ENCODE measurements at regions not wholly inside any gene's neighbourhood (a gene's known extent, or its start where the extent isn't known, plus 50 kb on each side); places are given as distances from the start of the nearest gene placed in this dataset.

DNA sequence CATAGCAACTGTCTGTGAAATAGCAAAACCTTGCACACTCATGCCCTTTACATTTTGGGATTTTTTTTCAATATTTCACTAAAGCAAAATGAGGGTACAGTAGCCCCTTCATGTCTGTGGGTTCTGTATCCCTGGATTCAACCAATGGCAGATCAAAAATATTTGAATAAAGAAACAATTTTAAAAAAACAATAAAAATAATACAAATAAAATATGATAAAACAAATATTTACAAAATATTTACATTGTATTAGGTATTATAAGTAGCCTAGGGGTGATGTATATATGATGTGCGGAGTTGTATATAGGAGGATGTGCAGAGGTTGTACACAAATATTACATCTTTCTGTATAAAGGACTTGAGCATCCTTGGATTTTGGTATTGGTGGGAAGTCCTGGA is 67.3 kb upstream of the CDH10 start:
- H3K4me3 ChIP-seq (ENCODE audit: low read depth, low read length): no peak overlapping the region
- TF ChIP-seq, protein P1, sequence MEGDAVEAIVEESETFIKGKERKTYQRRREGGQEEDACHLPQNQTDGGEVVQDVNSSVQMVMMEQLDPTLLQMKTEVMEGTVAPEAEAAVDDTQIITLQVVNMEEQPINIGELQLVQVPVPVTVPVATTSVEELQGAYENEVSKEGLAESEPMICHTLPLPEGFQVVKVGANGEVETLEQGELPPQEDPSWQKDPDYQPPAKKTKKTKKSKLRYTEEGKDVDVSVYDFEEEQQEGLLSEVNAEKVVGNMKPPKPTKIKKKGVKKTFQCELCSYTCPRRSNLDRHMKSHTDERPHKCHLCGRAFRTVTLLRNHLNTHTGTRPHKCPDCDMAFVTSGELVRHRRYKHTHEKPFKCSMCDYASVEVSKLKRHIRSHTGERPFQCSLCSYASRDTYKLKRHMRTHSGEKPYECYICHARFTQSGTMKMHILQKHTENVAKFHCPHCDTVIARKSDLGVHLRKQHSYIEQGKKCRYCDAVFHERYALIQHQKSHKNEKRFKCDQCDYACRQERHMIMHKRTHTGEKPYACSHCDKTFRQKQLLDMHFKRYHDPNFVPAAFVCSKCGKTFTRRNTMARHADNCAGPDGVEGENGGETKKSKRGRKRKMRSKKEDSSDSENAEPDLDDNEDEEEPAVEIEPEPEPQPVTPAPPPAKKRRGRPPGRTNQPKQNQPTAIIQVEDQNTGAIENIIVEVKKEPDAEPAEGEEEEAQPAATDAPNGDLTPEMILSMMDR (conservative IDR thresholded peaks at IDR 0.05; ENCODE audit: low read depth, low read length): no peak
- DNase-seq (ENCODE audit: low read depth): no peak

- TF ChIP-seq, protein P1 (conservative IDR thresholded peaks at IDR 0.05; ENCODE audit: low read depth, low read length): no peak
- no peak for DNase-seq (ENCODE audit: low read depth)
- H3K4me3 ChIP-seq (ENCODE audit: low read depth, low read length): no peak overlapping the region
These were observed 59.2 kb upstream of the CDH10 start for GRCh38 chr5:24703934-24704333.
